WTC11 (cell line): ENCODE measurements at regions not wholly inside any gene's neighbourhood (a gene's known extent, or its start where the extent isn't known, plus 50 kb on each side); places are given as distances from the start of the nearest gene placed in this dataset.

Experiments used
- ATAC-seq: fragments of 200-7000 bp; cut with Tn5 transposase; 2 replicates; pipeline ENCODE4 v1.10.0; 2021; ENCODE audit warnings: mild to moderate bottlenecking, moderate library complexity
- CTCF ChIA-PET: fragments of 300-600 bp; sonication (Branson Sonifier 250); formaldehyde crosslinking; loops from one replicate; lab custom pipeline; 2021; ENCODE audit warnings: antibody characterized with exemption; lab: Charles Lee
- POLR2A ChIA-PET: fragments of 350-600 bp; sonication (Branson Sonifier 250); formaldehyde crosslinking; loops from one replicate; lab custom pipeline; 2021; ENCODE audit warnings: antibody characterized with exemption; lab: Charles Lee
- DNase-seq: peaks from one replicate; pipeline ENCODE4 v3.0.0; 2021; ENCODE audit warnings: low spot score
- H3K27ac Mint-ChIP-seq: 2 replicates; pipeline ENCODE4 v1.8.0; 2021; ENCODE audit warnings: mixed read lengths
- H3K27me3 Mint-ChIP-seq: 2 replicates; pipeline ENCODE4 v1.8.0; 2021; ENCODE audit warnings: low read depth, mild to moderate bottlenecking, moderate library complexity, mixed read lengths
- H3K36me3 Mint-ChIP-seq: 2 replicates; pipeline ENCODE4 v1.8.0; 2021; ENCODE audit warnings: mixed read lengths
- H3K4me1 Mint-ChIP-seq: 2 replicates; pipeline ENCODE4 v1.8.0; 2022; ENCODE audit warnings: mixed read lengths
- H3K4me3 Mint-ChIP-seq: 2 replicates; pipeline ENCODE4 v1.8.0; 2021; ENCODE audit warnings: mild to moderate bottlenecking, moderate library complexity, mixed read lengths
- H3K9me3 Mint-ChIP-seq: 2 replicates; pipeline ENCODE4 v1.8.0; 2021; ENCODE audit warnings: mixed read lengths
- AR ChIP-seq: fragments of 250-450 bp; sonication (Bioruptor Pico); IDR thresholded peaks from 2 replicates; pipeline ENCODE4 v1.9.0; 2021; ENCODE audit warnings: mild to moderate bottlenecking
- CREM ChIP-seq: sonication (generic); formaldehyde crosslinking; IDR thresholded peaks from 2 replicates; pipeline ENCODE4 v1.8.1; 2022; ENCODE audit warnings: mild to moderate bottlenecking, missing genetic modification reagents, moderate library complexity
- GABPB1 ChIP-seq: sonication (generic); formaldehyde crosslinking; IDR thresholded peaks from 2 replicates; pipeline ENCODE4 v1.8.1; 2023; ENCODE audit warnings: mild to moderate bottlenecking, missing genetic modification reagents
- HMGA2 ChIP-seq: fragments of 250-450 bp; sonication (Bioruptor Pico); IDR thresholded peaks from 2 replicates; pipeline ENCODE4 v1.4.0; 2021; ENCODE audit warnings: mild to moderate bottlenecking, moderate library complexity
- NFYB ChIP-seq: sonication (generic); formaldehyde crosslinking; conservative IDR thresholded peaks from 2 replicates; pipeline ENCODE4 v1.8.0; 2022; ENCODE audit warnings: low read depth, missing genetic modification reagents
- NR3C1 ChIP-seq: sonication (generic); formaldehyde crosslinking; conservative IDR thresholded peaks from 2 replicates; pipeline ENCODE4 v1.8.1; 2023; ENCODE audit warnings: low read depth, mild to moderate bottlenecking, missing genetic modification reagents
- RORB ChIP-seq: fragments of 250-450 bp; sonication (Bioruptor Pico); IDR thresholded peaks from 2 replicates; pipeline ENCODE4 v1.9.0; 2021; ENCODE audit warnings: mild to moderate bottlenecking
- SMAD3 ChIP-seq: sonication (generic); formaldehyde crosslinking; IDR thresholded peaks from 2 replicates; pipeline ENCODE4 v1.8.0; 2022; ENCODE audit warnings: missing genetic modification reagents, mild to moderate bottlenecking, borderline replicate concordance
- SOX15 ChIP-seq: fragments of 250-450 bp; sonication (Bioruptor Pico); IDR thresholded peaks from 2 replicates; pipeline ENCODE4 v1.9.0; 2021; ENCODE audit warnings: mild to moderate bottlenecking
- SP1 ChIP-seq: sonication (generic); formaldehyde crosslinking; conservative IDR thresholded peaks from 2 replicates; pipeline ENCODE4 v1.8.1; 2022; ENCODE audit warnings: missing genetic modification reagents
- TCF7 ChIP-seq: sonication (generic); formaldehyde crosslinking; IDR thresholded peaks from 2 replicates; pipeline ENCODE4 v1.8.0; 2022; ENCODE audit warnings: mild to moderate bottlenecking, low read depth, missing genetic modification reagents, moderate library complexity
- ZBTB43 ChIP-seq: sonication (generic); formaldehyde crosslinking; IDR thresholded peaks from 2 replicates; pipeline ENCODE4 v1.8.1; 2023; ENCODE audit warnings: mild to moderate bottlenecking, missing genetic modification reagents
- ZNF263 ChIP-seq: sonication (generic); formaldehyde crosslinking; IDR thresholded peaks from 2 replicates; pipeline ENCODE4 v1.8.1; 2022; ENCODE audit warnings: low read depth, mild to moderate bottlenecking, moderate library complexity, missing genetic modification reagents
- ZNF317 ChIP-seq: sonication (generic); formaldehyde crosslinking; IDR thresholded peaks from 2 replicates; pipeline ENCODE4 v1.8.1; 2023; ENCODE audit warnings: low read depth, mild to moderate bottlenecking, moderate library complexity, missing genetic modification reagents, borderline replicate concordance
- TF ChIP-seq, protein P1 (sequence below): sonication (generic); formaldehyde crosslinking; IDR thresholded peaks from 2 replicates; pipeline ENCODE4 v1.8.1; 2023; ENCODE audit warnings: mild to moderate bottlenecking, missing genetic modification reagents, moderate library complexity
- TF ChIP-seq, protein P2 (sequence below): sonication (generic); formaldehyde crosslinking; IDR thresholded peaks from 2 replicates; pipeline ENCODE4 v1.8.1; 2022; ENCODE audit warnings: low read depth, mild to moderate bottlenecking, moderate library complexity, missing genetic modification reagents, borderline replicate concordance
- TF ChIP-seq, protein P3 (sequence below): sonication (generic); formaldehyde crosslinking; IDR thresholded peaks from 2 replicates; pipeline ENCODE4 v1.8.1; 2022; ENCODE audit warnings: mild to moderate bottlenecking, missing genetic modification reagents, moderate library complexity, borderline replicate concordance
- TF ChIP-seq, protein P4 (sequence below): fragments of 250-450 bp; sonication (Bioruptor Pico); IDR thresholded peaks from 2 replicates; pipeline ENCODE4 v1.9.0; 2021; ENCODE audit warnings: mild to moderate bottlenecking
- TF ChIP-seq, protein P5 (sequence below): fragments of 250-450 bp; sonication (Bioruptor Pico); IDR thresholded peaks from 2 replicates; pipeline ENCODE4 v1.9.0; 2021; ENCODE audit warnings: mild to moderate bottlenecking, borderline replicate concordance
- TF ChIP-seq, protein P6 (sequence below): sonication (generic); formaldehyde crosslinking; IDR thresholded peaks from 2 replicates; pipeline ENCODE4 v1.8.1; 2022; ENCODE audit warnings: missing genetic modification reagents, borderline replicate concordance

- Mint-ChIP-seq H3K27me3 (no peaks in the 10 kb centered on the region), H3K9me3 (no peaks in the 10 kb centered on the region), H3K36me3 (no peaks in the 10 kb centered on the region), H3K4me3 (no peak overlapping the region), H3K4me1 (peaks cover 18% of the 10 kb centered on the region), H3K27ac (no peak overlapping the region)
- TF ChIP-seq SP1 (CRISPR knock-in tag) (no peak), NR3C1 (CRISPR knock-in tag) (no peak), SMAD3 (no peak), CREM (no peak), ZNF263 (CRISPR knock-in tag) (no peak), TCF7 (no peak), ZNF317 (CRISPR knock-in tag) (no peak), RORB (CRISPR knock-in tag) (no peak), GABPB1 (CRISPR knock-in tag) (no peak)
- TF ChIP-seq, protein P1, sequence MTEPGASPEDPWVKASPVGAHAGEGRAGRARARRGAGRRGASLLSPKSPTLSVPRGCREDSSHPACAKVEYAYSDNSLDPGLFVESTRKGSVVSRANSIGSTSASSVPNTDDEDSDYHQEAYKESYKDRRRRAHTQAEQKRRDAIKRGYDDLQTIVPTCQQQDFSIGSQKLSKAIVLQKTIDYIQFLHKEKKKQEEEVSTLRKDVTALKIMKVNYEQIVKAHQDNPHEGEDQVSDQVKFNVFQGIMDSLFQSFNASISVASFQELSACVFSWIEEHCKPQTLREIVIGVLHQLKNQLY: no peak
- TF ChIP-seq, protein P2, sequence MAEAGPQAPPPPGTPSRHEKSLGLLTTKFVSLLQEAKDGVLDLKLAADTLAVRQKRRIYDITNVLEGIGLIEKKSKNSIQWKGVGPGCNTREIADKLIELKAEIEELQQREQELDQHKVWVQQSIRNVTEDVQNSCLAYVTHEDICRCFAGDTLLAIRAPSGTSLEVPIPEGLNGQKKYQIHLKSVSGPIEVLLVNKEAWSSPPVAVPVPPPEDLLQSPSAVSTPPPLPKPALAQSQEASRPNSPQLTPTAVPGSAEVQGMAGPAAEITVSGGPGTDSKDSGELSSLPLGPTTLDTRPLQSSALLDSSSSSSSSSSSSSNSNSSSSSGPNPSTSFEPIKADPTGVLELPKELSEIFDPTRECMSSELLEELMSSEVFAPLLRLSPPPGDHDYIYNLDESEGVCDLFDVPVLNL (CRISPR knock-in tag): no peak
- TF ChIP-seq, protein P3, sequence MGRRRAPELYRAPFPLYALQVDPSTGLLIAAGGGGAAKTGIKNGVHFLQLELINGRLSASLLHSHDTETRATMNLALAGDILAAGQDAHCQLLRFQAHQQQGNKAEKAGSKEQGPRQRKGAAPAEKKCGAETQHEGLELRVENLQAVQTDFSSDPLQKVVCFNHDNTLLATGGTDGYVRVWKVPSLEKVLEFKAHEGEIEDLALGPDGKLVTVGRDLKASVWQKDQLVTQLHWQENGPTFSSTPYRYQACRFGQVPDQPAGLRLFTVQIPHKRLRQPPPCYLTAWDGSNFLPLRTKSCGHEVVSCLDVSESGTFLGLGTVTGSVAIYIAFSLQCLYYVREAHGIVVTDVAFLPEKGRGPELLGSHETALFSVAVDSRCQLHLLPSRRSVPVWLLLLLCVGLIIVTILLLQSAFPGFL: no peak
- TF ChIP-seq, protein P4, sequence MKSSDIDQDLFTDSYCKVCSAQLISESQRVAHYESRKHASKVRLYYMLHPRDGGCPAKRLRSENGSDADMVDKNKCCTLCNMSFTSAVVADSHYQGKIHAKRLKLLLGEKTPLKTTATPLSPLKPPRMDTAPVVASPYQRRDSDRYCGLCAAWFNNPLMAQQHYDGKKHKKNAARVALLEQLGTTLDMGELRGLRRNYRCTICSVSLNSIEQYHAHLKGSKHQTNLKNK (CRISPR knock-in tag): no peak
- TF ChIP-seq, protein P5, sequence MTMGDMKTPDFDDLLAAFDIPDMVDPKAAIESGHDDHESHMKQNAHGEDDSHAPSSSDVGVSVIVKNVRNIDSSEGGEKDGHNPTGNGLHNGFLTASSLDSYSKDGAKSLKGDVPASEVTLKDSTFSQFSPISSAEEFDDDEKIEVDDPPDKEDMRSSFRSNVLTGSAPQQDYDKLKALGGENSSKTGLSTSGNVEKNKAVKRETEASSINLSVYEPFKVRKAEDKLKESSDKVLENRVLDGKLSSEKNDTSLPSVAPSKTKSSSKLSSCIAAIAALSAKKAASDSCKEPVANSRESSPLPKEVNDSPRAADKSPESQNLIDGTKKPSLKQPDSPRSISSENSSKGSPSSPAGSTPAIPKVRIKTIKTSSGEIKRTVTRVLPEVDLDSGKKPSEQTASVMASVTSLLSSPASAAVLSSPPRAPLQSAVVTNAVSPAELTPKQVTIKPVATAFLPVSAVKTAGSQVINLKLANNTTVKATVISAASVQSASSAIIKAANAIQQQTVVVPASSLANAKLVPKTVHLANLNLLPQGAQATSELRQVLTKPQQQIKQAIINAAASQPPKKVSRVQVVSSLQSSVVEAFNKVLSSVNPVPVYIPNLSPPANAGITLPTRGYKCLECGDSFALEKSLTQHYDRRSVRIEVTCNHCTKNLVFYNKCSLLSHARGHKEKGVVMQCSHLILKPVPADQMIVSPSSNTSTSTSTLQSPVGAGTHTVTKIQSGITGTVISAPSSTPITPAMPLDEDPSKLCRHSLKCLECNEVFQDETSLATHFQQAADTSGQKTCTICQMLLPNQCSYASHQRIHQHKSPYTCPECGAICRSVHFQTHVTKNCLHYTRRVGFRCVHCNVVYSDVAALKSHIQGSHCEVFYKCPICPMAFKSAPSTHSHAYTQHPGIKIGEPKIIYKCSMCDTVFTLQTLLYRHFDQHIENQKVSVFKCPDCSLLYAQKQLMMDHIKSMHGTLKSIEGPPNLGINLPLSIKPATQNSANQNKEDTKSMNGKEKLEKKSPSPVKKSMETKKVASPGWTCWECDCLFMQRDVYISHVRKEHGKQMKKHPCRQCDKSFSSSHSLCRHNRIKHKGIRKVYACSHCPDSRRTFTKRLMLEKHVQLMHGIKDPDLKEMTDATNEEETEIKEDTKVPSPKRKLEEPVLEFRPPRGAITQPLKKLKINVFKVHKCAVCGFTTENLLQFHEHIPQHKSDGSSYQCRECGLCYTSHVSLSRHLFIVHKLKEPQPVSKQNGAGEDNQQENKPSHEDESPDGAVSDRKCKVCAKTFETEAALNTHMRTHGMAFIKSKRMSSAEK (CRISPR knock-in tag): no peak
- ATAC-seq (no peak), DNase-seq (no peak)
- CTCF ChIA-PET: interaction anchor here (1.5 kb wide), 1 partner anchor 149 kb away, joined by 3 read pairs; no protein-coding TSS in a partner anchor
- POLR2A ChIA-PET: no interaction called here
Measured at GRCh38 chr2:10980071-10980470, 68.3 kb downstream of the KCNF1 start.

- no peaks in the 10 kb centered on the region for H3K9me3 Mint-ChIP-seq
- ATAC-seq (no peak), DNase-seq (no peak)
- H3K4me3 Mint-ChIP-seq: no peak overlapping the region
- ChIA-PET POLR2A (no interaction called here), CTCF (no interaction called here)
- no peak overlapping the region for H3K27ac Mint-ChIP-seq
- no peaks in the 10 kb centered on the region for H3K36me3 Mint-ChIP-seq
- H3K27me3 Mint-ChIP-seq: no peaks in the 10 kb centered on the region
- H3K4me1 Mint-ChIP-seq: peaks cover 18% of the 10 kb centered on the region
- TF ChIP-seq GABPB1 (CRISPR knock-in tag) (no peak), NFYB (CRISPR knock-in tag) (no peak), SOX15 (CRISPR knock-in tag) (no peak), AR (no peak), HMGA2 (CRISPR knock-in tag) (no peak), ZBTB43 (CRISPR knock-in tag) (no peak)
- TF ChIP-seq, protein P6, sequence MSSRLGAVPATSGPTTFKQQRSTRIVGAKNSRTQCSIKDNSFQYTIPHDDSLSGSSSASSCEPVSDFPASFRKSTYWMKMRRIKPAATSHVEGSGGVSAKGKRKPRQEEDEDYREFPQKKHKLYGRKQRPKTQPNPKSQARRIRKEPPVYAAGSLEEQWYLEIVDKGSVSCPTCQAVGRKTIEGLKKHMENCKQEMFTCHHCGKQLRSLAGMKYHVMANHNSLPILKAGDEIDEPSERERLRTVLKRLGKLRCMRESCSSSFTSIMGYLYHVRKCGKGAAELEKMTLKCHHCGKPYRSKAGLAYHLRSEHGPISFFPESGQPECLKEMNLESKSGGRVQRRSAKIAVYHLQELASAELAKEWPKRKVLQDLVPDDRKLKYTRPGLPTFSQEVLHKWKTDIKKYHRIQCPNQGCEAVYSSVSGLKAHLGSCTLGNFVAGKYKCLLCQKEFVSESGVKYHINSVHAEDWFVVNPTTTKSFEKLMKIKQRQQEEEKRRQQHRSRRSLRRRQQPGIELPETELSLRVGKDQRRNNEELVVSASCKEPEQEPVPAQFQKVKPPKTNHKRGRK (CRISPR knock-in tag): no peak
Measured at GRCh38 chr2:10980886-10981425, 69.2 kb downstream of the KCNF1 start.
